Endothelial cell (in vitro differentiated cells): ENCODE measurements at regions not wholly inside any gene's neighbourhood (a gene's known extent, or its start where the extent isn't known, plus 50 kb on each side); places are given as distances from the start of the nearest gene placed in this dataset.

Experiments used
- DNase-seq: peaks from one replicate; pipeline ENCODE4 v3.0.0; 2021; ENCODE audit warnings: low spot score
- H3K27ac Mint-ChIP-seq: one replicate; pipeline ENCODE4 v1.8.0; 2021; ENCODE audit warnings: mixed read lengths, inconsistent platforms; ENCODE audit not compliant: unreplicated experiment
- H3K27me3 Mint-ChIP-seq: one replicate; pipeline ENCODE4 v1.8.0; 2021; ENCODE audit warnings: mild to moderate bottlenecking, moderate library complexity, mixed read lengths, inconsistent platforms; ENCODE audit not compliant: unreplicated experiment
- H3K36me3 Mint-ChIP-seq: one replicate; pipeline ENCODE4 v1.8.0; 2021; ENCODE audit warnings: mild to moderate bottlenecking, low read depth, mixed read lengths, inconsistent platforms; ENCODE audit not compliant: unreplicated experiment
- H3K4me1 Mint-ChIP-seq: one replicate; pipeline ENCODE4 v1.8.0; 2021; ENCODE audit warnings: mild to moderate bottlenecking, mixed read lengths, inconsistent platforms; ENCODE audit not compliant: unreplicated experiment
- H3K4me3 Mint-ChIP-seq: one replicate; pipeline ENCODE4 v1.8.0; 2021; ENCODE audit warnings: mild to moderate bottlenecking, mixed read lengths, inconsistent platforms; ENCODE audit not compliant: unreplicated experiment
- H3K9me3 Mint-ChIP-seq: one replicate; pipeline ENCODE4 v1.8.0; 2021; ENCODE audit warnings: mixed read lengths, inconsistent platforms; ENCODE audit not compliant: unreplicated experiment
- TF ChIP-seq, protein P1 (sequence below): fragments of 200-600 bp; sonication (generic); IDR thresholded peaks from one replicate; pipeline ENCODE4 v1.5.0; 2021; ENCODE audit warnings: antibody characterized with exemption; ENCODE audit not compliant: unreplicated experiment

DNA sequence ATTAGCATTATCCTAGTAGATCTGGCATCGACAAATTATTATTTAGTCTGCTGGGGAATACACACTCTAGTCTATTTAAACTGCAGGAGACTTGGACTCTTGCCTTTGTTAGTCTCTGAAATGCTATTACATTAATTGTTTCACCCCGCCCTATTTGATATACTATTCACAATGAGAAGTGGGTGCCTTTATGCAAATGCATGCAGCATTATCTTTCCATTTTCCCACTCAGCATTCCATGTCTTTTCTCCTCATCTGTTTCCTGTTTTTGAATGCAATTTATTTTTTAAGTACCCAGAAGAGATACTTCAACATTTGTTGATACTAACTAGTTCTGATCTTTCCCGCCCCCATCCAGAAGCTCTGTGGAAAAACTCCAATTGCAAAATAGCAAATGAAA is 395.3 kb upstream of the NXPH2 start:
- H3K9me3 Mint-ChIP-seq = no peaks in the 10 kb centered on the region

DNA sequence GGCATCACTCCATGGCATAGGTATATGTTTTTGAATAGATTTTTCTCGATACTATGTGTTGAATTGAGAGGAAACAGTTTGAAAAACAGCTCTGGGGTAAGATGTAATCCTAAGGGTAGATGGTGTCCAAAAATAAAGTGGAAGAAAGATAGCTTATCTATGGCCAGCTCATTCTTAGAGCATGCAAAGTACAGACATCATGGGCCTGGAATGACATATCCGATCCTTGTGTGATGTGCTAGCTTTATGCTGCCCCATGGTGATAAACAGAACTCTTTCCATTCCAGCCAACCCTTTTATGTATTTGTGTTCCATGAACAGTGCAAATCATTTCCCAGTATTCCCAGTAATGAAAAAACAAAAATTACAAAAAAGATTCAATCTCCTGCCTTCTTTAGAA is 390.2 kb upstream of the NXPH2 start:
- no peaks in the 10 kb centered on the region for H3K4me1 Mint-ChIP-seq
- H3K4me3 Mint-ChIP-seq = no peak overlapping the region

More for the DNA sequence above, 395.3 kb upstream of the NXPH2 start:
- TF ChIP-seq, protein P1, sequence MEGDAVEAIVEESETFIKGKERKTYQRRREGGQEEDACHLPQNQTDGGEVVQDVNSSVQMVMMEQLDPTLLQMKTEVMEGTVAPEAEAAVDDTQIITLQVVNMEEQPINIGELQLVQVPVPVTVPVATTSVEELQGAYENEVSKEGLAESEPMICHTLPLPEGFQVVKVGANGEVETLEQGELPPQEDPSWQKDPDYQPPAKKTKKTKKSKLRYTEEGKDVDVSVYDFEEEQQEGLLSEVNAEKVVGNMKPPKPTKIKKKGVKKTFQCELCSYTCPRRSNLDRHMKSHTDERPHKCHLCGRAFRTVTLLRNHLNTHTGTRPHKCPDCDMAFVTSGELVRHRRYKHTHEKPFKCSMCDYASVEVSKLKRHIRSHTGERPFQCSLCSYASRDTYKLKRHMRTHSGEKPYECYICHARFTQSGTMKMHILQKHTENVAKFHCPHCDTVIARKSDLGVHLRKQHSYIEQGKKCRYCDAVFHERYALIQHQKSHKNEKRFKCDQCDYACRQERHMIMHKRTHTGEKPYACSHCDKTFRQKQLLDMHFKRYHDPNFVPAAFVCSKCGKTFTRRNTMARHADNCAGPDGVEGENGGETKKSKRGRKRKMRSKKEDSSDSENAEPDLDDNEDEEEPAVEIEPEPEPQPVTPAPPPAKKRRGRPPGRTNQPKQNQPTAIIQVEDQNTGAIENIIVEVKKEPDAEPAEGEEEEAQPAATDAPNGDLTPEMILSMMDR = no peak
- Mint-ChIP-seq H3K4me1 (peaks cover 4% of the 10 kb centered on the region), H3K36me3 (no peaks in the 10 kb centered on the region), H3K27ac (no peak overlapping the region), H3K27me3 (peaks cover 2% of the 10 kb centered on the region), H3K4me3 (no peak overlapping the region)
- DNase-seq = no peak

DNA sequence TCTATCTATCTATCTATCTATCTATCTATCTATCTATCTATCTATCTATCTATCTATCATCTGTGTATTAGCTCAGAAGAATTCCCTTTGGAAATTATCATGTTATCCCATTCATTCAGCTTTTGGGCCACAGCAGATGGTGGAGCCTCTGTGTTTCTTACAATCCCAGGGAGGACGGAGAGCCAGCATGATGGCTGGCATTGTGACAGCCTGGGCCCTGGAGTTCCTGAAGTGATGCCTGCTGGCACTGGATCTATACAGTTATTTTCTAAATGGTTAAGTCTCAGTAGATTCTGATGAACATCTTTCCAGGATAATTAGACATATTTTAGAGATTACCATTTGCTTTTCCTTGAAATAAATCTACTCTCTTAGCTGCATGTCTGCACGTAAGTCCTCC is 385.4 kb upstream of the NXPH2 start:
- H3K36me3 Mint-ChIP-seq = no peaks in the 10 kb centered on the region

More for the DNA sequence above, 390.2 kb upstream of the NXPH2 start:
- Mint-ChIP-seq H3K36me3 (no peaks in the 10 kb centered on the region), H3K27me3 (peaks cover 2% of the 10 kb centered on the region), H3K9me3 (no peaks in the 10 kb centered on the region), H3K27ac (no peak overlapping the region)
- TF ChIP-seq, protein P1 = no peak
- no peak for DNase-seq

DNA sequence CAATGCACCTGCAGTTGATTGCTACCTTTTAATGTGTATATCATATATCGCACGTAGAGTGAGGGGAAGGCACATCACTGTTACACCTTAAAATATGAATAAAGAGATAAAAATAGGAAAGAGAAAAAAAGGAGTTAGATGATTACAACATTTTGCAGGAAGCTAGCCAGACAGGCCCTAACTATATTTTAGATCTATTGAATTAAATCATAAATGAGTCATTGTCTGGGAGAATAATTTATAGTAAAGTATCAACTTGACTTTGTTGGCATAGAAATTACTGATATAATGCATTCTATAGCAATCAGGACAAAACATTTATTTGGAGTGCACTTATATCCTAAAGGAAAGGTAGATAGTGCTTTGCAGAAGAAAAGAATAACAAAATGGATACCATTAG is 384.9 kb upstream of the NXPH2 start:
- Mint-ChIP-seq H3K36me3 (no peaks in the 10 kb centered on the region), H3K9me3 (no peaks in the 10 kb centered on the region), H3K4me1 (no peaks in the 10 kb centered on the region), H3K27me3 (no peaks in the 10 kb centered on the region), H3K27ac (no peak overlapping the region), H3K4me3 (no peak overlapping the region)
- TF ChIP-seq, protein P1 = no peak
- no peak for DNase-seq

More for the DNA sequence above, 385.4 kb upstream of the NXPH2 start:
- H3K27me3 Mint-ChIP-seq = no peaks in the 10 kb centered on the region
- H3K27ac Mint-ChIP-seq = no peak overlapping the region
- DNase-seq = no peak
- H3K9me3 Mint-ChIP-seq = no peaks in the 10 kb centered on the region
- TF ChIP-seq, protein P1 = no peak
- no peaks in the 10 kb centered on the region for H3K4me1 Mint-ChIP-seq
- H3K4me3 Mint-ChIP-seq = no peak overlapping the region

DNA sequence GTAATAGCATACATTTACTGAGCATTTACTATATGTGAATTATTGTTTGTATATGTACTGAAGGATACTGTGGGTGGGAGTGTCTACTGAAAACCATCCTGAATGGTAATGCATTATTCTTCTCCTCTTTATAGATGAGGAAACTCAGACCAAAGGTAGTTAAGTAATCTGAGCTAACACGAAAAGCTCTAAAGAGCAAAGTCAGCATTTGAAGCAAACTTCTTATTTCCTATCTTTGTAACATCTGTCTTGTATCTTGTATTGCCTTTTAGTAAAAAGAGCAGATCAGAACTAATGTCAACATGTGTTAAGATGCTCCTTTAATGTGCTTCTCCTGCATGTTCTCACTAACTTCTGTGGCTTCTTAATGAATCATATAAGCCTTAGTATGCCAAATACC is 382.8 kb upstream of the NXPH2 start:
- TF ChIP-seq, protein P1 = no peak
- Mint-ChIP-seq H3K36me3 (no peaks in the 10 kb centered on the region), H3K9me3 (no peaks in the 10 kb centered on the region), H3K4me3 (no peak overlapping the region), H3K4me1 (no peaks in the 10 kb centered on the region), H3K27me3 (no peaks in the 10 kb centered on the region), H3K27ac (no peak overlapping the region)
- DNase-seq = no peak
